KMS-11 (cell line): ENCODE measurements at regions not wholly inside any gene's neighbourhood (a gene's known extent, or its start where the extent isn't known, plus 50 kb on each side); places are given as distances from the start of the nearest gene placed in this dataset.

Source experiments
- H2AFZ ChIP-seq: fragments of 200-600 bp; sonication (generic); 2 replicates; pipeline ENCODE4 v1.6.1; 2016; ENCODE audit warnings: antibody characterized with exemption, mixed run types, low read depth
- H3K27ac ChIP-seq: fragments of 200-600 bp; sonication (generic); 2 replicates; pipeline ENCODE4 v1.6.1; 2016; ENCODE audit warnings: mild to moderate bottlenecking, mixed run types
- H3K27me3 ChIP-seq: fragments of 200-600 bp; sonication (generic); 2 replicates; pipeline ENCODE4 v1.6.1; 2017; ENCODE audit warnings: mild to moderate bottlenecking, low read depth, mixed run types, moderate library complexity; ENCODE audit not compliant: insufficient read depth
- H3K36me3 ChIP-seq: fragments of 200-600 bp; sonication (generic); 2 replicates; pipeline ENCODE4 v1.6.1; 2017; ENCODE audit warnings: mild to moderate bottlenecking, mixed run types; ENCODE audit not compliant: insufficient read depth
- H3K4me1 ChIP-seq: fragments of 200-600 bp; sonication (generic); 2 replicates; pipeline ENCODE4 v1.6.1; 2016; ENCODE audit warnings: mild to moderate bottlenecking, low read depth, mixed run types; ENCODE audit not compliant: poor library complexity, severe bottlenecking
- H3K4me2 ChIP-seq: fragments of 200-600 bp; sonication (generic); 2 replicates; pipeline ENCODE4 v1.7.0; 2016; ENCODE audit warnings: mild to moderate bottlenecking, mixed run types
- H3K4me3 ChIP-seq: fragments of 200-600 bp; sonication (generic); IDR thresholded peaks from 2 replicates; pipeline ENCODE4 v1.6.1; 2017; ENCODE audit warnings: low read depth, low read length, mixed read lengths; ENCODE audit not compliant: insufficient read depth
- H3K79me2 ChIP-seq: fragments of 200-600 bp; sonication (generic); 2 replicates; pipeline ENCODE4 v1.6.1; 2016; ENCODE audit warnings: low read depth, mixed run types; ENCODE audit not compliant: insufficient read depth
- H3K9ac ChIP-seq: fragments of 200-600 bp; sonication (generic); 2 replicates; pipeline ENCODE4 v1.6.1; 2016; ENCODE audit warnings: mild to moderate bottlenecking, mixed run types
- H4K20me1 ChIP-seq: fragments of 200-600 bp; sonication (generic); 2 replicates; pipeline ENCODE4 v1.6.1; 2016; ENCODE audit warnings: mild to moderate bottlenecking, mixed run types; ENCODE audit not compliant: insufficient read depth
- TF ChIP-seq, protein P1 (sequence below): fragments of 200-600 bp; sonication (generic); conservative IDR thresholded peaks from 2 replicates; pipeline ENCODE4 v1.6.1; 2017; ENCODE audit warnings: low read depth, mild to moderate bottlenecking, antibody characterized with exemption, low read length, moderate library complexity, mixed read lengths

DNA sequence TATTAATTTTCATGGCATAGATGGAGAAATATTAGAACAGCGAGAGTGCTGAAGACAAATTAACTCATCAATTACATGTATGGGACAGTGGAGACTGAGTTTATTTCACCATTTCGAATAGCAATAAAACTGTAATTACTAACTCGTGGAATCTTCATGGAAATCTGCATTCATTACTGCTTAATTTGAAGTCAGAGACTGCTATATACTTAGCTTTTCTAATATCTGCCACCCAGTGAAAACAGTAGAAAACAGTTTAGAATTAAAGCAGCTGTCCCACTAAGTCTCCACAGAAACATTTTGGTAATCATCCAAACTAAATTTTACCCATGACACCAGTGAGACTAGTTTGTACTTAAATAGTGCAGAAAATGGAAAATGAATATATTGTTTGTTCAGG is 56.8 kb downstream of the IZUMO3 start:
- Histone ChIP-seq H3K4me2 (no peak overlapping the region), H3K36me3 (no peaks in the 10 kb centered on the region), H3K9ac (no peak overlapping the region), H4K20me1 (no peaks in the 10 kb centered on the region), H3K4me3 (no peak overlapping the region), H3K27me3 (no peaks in the 10 kb centered on the region), H3K4me1 (no peaks in the 10 kb centered on the region), H3K27ac (no peak overlapping the region), H2AFZ (no peak overlapping the region), H3K79me2 (no peaks in the 10 kb centered on the region)
- TF ChIP-seq, protein P1, sequence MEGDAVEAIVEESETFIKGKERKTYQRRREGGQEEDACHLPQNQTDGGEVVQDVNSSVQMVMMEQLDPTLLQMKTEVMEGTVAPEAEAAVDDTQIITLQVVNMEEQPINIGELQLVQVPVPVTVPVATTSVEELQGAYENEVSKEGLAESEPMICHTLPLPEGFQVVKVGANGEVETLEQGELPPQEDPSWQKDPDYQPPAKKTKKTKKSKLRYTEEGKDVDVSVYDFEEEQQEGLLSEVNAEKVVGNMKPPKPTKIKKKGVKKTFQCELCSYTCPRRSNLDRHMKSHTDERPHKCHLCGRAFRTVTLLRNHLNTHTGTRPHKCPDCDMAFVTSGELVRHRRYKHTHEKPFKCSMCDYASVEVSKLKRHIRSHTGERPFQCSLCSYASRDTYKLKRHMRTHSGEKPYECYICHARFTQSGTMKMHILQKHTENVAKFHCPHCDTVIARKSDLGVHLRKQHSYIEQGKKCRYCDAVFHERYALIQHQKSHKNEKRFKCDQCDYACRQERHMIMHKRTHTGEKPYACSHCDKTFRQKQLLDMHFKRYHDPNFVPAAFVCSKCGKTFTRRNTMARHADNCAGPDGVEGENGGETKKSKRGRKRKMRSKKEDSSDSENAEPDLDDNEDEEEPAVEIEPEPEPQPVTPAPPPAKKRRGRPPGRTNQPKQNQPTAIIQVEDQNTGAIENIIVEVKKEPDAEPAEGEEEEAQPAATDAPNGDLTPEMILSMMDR = no peak

DNA sequence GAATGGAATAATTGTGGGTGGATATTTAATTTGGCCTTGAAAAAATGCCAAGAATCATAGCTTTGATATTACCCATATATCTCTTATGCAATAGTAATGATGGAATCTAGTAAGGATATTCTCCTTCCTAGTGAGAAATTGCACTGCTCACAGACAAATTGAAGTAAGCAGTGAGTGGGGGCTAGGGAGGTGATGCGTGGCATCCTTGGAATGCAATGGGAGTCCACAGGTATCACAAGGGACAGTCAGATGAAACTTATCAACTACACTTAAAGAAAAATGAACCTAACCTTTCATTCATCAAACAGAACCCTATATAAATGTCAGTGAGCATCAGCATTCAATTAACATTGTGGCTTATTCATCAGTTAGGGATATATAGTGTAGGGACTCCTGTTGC is 57.8 kb downstream of the IZUMO3 start:
- no peaks in the 10 kb centered on the region for H3K36me3 ChIP-seq
- H3K79me2 ChIP-seq = no peaks in the 10 kb centered on the region
- TF ChIP-seq, protein P1 = no peak
- no peaks in the 10 kb centered on the region for H3K27me3 ChIP-seq
- H3K4me2 ChIP-seq = no peak overlapping the region
- H3K9ac ChIP-seq = no peak overlapping the region
- H3K4me1 ChIP-seq = no peaks in the 10 kb centered on the region
- no peak overlapping the region for H3K4me3 ChIP-seq
- no peak overlapping the region for H3K27ac ChIP-seq
- H2AFZ ChIP-seq = no peak overlapping the region
- H4K20me1 ChIP-seq = no peaks in the 10 kb centered on the region

DNA sequence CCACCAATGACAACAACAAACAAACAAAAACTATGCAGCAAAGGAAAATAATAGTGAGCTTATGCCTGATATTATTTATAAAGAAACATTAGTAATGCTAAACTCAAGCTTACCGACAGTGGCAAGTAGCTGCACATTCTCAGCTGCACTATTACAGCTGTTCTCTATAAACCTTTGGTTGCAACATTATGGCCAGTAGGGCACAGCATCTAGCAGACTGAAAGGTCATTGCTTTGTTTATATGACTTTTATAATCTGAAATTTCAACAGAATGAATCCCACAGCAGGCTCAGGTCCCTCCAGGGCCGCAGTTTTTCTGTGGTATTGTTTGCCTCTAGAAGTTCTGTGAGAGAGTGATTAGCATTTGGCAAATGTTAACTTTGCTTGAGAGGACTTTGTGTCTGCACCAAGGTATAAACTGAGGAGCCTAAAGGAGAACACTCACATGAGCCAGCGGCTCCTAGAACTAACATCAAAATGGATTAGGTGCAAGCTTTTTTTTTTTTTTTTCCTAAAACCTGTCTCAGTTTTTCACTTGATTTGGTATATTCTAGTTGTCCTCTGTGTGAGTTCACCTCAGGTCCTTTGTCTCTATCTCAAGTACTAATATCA is 58.3 kb downstream of the IZUMO3 start:
- no peaks in the 10 kb centered on the region for H3K36me3 ChIP-seq
- H3K27ac ChIP-seq = no peak overlapping the region
- H4K20me1 ChIP-seq = no peaks in the 10 kb centered on the region
- H3K4me3 ChIP-seq = no peak overlapping the region
- no peak overlapping the region for H3K9ac ChIP-seq
- no peak overlapping the region for H2AFZ ChIP-seq
- no peaks in the 10 kb centered on the region for H3K79me2 ChIP-seq
- H3K4me2 ChIP-seq = no peak overlapping the region
- no peaks in the 10 kb centered on the region for H3K4me1 ChIP-seq
- H3K27me3 ChIP-seq = no peaks in the 10 kb centered on the region
- TF ChIP-seq, protein P1 = no peak

DNA sequence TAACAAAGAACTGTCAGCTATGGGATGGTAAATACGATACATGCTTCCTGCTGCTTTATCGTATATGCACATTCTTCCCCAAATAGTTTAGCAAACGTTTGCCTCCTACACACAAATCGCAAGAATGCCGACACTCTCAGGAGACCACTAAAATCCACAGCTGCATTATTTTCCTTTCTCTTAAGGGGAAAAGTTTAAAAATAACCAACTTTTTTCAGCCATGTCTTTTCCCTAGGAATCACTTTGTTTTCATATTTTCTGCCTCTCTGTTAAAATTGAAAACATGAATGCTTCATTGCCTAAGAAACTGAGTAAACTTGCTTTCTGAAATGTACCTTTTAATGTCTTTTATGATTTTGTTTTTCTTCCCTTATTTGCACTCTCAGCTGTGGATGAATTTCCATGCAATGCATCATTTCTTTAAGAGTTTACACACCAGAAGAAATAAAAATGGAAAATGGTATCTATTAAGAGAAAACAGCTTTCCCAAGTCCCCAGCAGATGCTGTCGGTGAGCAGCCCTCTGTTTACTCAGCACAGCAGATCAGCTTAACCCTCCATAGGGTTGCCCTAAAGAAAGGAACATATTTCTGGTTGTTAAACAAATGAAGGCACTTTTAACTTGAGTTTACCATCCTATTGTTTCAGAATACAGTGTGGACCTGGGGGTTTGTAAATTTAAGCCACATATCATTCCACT is 66.2 kb downstream of the IZUMO3 start:
- Histone ChIP-seq H3K27me3 (no peaks in the 10 kb centered on the region), H3K79me2 (no peaks in the 10 kb centered on the region), H3K9ac (no peak overlapping the region), H3K36me3 (no peaks in the 10 kb centered on the region), H2AFZ (no peak overlapping the region), H4K20me1 (no peaks in the 10 kb centered on the region), H3K4me2 (no peak overlapping the region), H3K27ac (no peak overlapping the region), H3K4me1 (no peaks in the 10 kb centered on the region), H3K4me3 (no peak overlapping the region)
- TF ChIP-seq, protein P1 = no peak
